Prostate gland (tissue), 2 donors: ENCODE measurements at regions not wholly inside any gene's neighbourhood (a gene's known extent, or its start where the extent isn't known, plus 50 kb on each side); places are given as distances from the start of the nearest gene placed in this dataset.

ENCODE experiments used
- POLR2A ChIP-seq: fragments of 450-650 bp; IDR thresholded peaks from one replicate; pipeline ENCODE4 v1.6.1; 2016; ENCODE audit warnings: antibody characterized with exemption, mild to moderate bottlenecking
- POLR2AphosphoS5 ChIP-seq: sonication (generic); formaldehyde crosslinking; IDR thresholded peaks from one replicate; pipeline ENCODE4 v1.6.1; 2017; ENCODE audit warnings: antibody characterized with exemption
- TF ChIP-seq, protein P1 (sequence below), 4 experiments: fragments of 200-600 bp in 2 of 4; fragments of 450-650 bp in 2 of 4; sonication (generic) in 2 of 4; IDR thresholded peaks; 1 replicate in 3 of 4; 2 replicates in 1 of 4; pipeline ENCODE4 v1.5.1; 2016 to 2019; ENCODE audit warnings: antibody characterized with exemption in 4 of 4, mild to moderate bottlenecking in 2 of 4, moderate library complexity in 2 of 4

DNA sequence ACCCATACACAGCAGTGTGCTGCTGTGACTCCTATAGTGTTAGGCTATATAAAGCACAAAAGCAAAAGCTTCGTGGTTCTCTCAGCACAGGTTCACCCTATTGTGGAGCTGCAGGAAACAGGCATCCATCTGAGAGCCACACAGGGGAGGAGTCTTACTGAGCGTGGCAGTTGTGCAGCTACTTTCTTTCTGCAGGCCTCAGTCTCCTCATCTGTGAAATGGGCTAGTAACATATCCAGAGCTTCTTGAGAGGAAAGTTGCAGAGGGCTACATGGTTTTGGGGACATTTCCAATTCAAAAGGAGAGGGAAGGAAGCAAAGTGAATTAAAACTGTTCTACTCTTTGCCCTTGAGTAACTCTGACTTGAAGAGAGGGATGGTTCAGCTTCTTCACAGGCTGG, 142.0 kb downstream of the FOXD2 start:
- TF ChIP-seq, protein P1, sequence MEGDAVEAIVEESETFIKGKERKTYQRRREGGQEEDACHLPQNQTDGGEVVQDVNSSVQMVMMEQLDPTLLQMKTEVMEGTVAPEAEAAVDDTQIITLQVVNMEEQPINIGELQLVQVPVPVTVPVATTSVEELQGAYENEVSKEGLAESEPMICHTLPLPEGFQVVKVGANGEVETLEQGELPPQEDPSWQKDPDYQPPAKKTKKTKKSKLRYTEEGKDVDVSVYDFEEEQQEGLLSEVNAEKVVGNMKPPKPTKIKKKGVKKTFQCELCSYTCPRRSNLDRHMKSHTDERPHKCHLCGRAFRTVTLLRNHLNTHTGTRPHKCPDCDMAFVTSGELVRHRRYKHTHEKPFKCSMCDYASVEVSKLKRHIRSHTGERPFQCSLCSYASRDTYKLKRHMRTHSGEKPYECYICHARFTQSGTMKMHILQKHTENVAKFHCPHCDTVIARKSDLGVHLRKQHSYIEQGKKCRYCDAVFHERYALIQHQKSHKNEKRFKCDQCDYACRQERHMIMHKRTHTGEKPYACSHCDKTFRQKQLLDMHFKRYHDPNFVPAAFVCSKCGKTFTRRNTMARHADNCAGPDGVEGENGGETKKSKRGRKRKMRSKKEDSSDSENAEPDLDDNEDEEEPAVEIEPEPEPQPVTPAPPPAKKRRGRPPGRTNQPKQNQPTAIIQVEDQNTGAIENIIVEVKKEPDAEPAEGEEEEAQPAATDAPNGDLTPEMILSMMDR (IDR thresholded peaks at IDR 0.05), result no peak
- TF ChIP-seq POLR2AphosphoS5, result no peak
- no peak for TF ChIP-seq POLR2A
